Fibroblast of skin of scalp (primary cell): ENCODE measurements at regions not wholly inside any gene's neighbourhood (a gene's known extent, or its start where the extent isn't known, plus 50 kb on each side); places are given as distances from the start of the nearest gene placed in this dataset.

Experiments used
- DNase-seq: peaks from one replicate; pipeline ENCODE4 v3.0.0-alpha.2; 2013

DNA sequence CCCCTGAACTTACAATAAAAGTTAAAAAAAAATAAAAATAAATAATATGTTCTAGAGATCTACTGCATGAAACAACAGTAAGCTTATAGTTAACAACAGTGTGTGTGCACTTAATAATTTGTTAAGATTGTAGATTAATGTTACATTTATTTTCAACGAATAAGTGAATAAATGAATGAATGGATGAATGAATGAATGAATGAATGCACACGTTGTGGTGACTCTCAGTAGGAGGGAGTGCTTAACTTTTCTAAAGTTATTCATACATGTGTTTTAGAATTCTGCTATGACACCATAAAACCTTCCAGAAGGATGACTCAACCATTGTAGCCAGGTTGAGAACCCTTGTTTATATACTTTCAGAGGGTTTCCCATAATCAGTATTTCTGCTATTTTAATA is 1269.4 kb upstream of the CDH6 start:
- no peak for DNase-seq

DNA sequence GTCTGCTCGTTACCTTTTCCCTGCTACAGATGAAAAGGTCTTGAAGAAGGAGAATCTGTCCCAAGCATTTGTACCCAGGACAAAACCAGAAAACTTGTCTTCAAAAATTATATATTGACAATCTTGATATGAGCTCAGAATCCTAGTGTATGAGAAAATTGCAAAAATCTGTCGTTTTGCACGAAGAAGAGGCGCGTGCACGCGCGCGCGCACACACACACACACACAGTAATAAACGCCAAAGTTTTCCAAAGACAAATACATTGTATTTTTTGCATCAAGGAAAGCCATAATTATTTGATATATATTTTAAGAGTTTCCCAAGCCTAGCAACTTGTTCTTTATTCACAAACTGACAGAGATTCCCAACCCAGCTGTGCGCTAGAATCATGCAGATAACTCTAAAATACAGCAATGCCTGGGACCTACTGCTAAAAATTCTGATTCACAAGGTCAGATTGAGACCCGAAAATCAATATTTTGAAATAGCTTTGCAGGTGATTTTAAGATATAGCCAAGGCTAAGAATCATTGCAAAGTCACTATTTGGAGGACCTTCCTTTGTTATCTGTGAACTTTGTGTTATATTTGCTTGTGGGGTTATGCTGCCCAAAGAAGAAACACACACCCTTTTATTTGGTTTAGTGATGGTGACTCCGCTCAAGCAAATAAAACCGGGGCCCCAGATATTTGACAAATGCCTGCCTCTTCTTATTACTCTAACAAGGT is 1287.7 kb upstream of the CDH6 start:
- DNase-seq, result no peak

DNA sequence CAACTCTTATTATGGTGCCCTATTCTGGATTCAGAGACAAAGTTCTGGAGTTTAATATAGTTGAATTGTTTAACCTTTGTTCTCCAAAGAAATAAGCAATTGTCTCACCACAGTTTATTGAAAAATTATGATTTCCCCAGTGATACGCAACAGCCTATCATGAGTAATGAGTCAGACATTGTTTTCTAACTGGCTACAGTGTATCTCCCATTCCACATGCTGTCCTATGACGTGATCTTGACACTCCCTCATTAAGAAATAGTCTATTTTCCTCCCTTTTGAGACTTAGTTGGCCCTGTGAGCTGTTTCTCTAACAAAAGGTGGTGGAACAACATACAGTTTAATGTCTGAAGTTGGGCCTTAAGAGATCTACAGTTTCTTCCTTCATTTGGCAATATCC is 1290.6 kb upstream of the CDH6 start:
- no peak for DNase-seq

DNA sequence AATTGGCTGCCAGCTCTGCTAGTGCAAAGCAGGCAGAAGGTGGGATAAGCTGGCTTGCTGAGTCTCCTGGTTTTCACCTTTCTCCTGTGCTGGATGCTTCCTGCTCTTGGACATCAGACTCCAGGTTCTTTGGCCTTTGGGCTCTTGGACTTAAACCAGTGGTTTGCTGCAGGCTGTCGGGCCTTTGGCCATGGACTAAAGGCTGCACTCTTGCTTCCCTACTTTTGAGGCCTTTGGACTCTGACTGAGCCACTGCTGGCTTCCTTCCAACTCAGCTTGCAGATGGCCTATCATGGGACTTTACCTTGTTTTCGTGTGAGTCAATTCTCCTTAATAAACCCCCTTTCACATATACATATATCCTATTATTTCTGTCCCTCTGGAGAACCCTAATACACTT is 1293.9 kb upstream of the CDH6 start:
- no peak for DNase-seq

DNA sequence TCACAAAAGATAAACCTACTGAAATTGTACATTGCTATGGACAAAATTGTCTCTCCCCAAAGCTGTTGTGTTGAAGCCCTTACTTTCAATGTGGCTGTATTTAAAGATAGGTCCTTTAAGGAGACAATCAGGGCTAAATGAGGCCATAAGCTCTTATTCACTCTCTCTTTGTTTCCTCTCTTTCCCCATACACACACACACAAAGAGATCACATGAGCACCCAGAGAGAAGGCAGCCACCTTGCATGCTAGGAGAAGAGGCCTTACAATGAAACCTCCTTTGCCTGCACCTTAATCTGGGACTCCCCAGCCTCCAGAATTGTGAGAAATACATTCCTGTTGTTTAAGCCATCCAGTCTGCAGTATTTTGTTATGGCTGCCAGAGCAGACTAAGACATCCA is 1295.6 kb upstream of the CDH6 start:
- DNase-seq, result no peak

DNA sequence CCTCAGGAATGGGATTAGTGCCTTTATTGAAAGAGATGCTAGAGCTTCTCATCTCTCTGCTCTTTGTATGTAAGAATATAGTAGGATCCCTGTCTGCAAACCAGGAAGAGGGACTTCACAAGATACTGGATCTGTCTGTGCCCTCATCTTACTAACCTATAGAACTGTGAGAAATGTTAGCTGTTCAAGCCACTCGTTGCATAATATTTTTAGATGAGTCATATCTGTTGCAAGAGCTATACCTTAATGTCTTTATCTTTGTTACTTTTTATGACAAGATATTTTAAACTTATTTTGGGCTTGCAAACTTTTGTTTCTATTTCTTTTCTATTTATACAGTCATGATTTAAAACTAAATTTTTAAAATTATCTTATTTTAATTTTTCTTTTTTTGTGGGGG is 1296.8 kb upstream of the CDH6 start:
- DNase-seq, result no peak

- no peak for DNase-seq
Measured at GRCh38 chr5:29894668-29895067, 1298.8 kb upstream of the CDH6 start.

DNA sequence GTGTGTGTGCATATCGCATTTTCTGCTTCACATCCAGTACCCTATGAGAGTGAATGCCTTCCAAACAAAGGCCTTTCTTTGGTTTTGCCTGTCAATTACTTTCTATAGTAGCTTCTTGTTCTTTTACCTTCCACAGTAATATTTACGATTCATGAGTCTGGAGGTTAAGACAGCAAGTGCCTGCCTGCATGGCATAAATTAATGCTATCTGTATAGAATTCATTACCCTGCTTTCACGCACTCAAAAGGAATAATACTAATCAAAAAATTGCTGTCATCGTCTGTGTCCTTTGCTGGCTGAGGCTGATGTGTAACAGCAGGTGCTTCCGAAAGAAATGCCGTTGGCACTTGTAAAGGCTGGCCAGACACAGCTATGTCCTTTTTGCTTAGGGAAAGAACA is 1304.4 kb upstream of the CDH6 start:
- no peak for DNase-seq

DNA sequence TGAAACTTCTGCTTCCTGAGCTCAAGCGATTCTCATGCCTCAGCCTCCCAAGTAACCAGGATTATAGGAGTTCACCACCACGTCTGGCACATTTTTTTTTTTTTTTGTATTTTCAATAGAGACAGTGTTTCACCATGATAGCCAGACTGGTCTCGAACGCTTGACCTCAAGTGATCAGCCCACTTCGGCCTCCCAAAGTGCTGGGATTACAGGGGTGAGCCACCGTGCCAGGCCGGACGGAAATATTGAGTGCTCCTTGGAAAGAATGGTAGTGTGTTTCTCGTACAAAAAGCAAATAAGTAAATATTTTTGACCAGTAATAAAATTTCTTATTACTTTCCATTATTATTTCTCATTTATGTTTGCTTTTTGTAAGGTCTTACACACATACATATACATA is 1307.9 kb upstream of the CDH6 start:
- no peak for DNase-seq

GRCh38 chr5:29882036-29882435 is 1311.5 kb upstream of the CDH6 start:
- DNase-seq, result no peak

DNA sequence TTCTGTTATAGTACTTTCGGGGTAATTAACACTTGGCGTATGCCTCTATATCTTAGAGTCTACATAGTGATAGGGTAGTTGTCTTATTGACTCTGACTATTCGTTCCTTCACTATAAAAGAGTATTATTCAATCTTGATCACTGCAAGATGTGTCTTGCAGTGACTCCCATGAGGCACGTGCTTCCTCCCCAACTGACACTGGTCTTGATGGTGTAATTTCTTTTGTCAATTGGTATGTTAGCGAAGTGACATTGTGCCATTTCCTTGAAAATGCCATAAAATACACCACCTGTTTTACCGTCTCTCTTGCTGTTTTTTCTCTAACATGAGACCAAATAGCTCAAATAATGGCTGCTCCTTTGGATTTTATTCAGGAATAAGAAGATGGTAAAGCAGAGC is 1314.1 kb upstream of the CDH6 start:
- no peak for DNase-seq

GRCh38 chr5:29878599-29878998 is 1314.9 kb upstream of the CDH6 start:
- DNase-seq, result no peak

- DNase-seq, result no peak
Measured at GRCh38 chr5:29867155-29867554, 1326.3 kb upstream of the CDH6 start.

- DNase-seq, result no peak
Measured at GRCh38 chr5:29853711-29854220, 1339.7 kb upstream of the CDH6 start.

DNA sequence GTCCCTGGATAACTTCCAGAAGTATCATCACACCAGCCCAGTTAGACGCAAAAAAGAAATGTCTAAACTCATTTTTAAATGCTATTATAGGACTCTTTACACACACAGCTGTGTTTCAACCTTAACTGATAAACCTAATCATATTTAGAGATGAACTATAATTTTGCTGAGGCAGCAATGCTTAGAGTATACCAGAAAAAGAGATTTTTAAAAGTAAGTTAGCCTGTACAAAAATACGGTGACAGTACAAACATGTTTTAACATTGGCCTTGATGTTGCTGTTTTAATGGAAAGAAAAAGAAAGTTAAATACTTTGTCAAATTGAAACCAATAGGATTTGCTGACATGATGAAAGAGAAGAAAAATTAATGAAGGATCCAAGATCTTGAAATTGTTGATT is 1341.2 kb upstream of the CDH6 start:
- no peak for DNase-seq

DNA sequence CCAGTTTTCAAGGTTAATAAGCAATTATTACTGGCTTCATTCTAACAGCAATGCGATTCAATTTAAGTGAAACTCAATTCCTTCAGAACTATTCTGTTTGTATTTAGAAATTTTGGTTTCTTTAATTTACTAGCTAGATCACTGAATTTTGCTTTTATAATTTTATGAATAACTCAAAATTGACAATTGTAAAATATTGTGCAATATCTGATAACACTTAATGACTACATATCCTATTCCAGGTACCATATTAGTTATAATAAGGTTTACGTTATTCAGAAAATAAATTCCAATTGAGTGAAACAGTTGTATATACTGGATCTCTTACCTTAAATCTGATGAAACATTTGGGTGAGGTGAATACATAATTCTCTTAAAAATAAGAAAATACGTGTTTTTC is 1348.3 kb upstream of the CDH6 start:
- DNase-seq, result no peak

- DNase-seq, result no peak
Measured at GRCh38 chr5:29833394-29833793, 1360.1 kb upstream of the CDH6 start.

DNA sequence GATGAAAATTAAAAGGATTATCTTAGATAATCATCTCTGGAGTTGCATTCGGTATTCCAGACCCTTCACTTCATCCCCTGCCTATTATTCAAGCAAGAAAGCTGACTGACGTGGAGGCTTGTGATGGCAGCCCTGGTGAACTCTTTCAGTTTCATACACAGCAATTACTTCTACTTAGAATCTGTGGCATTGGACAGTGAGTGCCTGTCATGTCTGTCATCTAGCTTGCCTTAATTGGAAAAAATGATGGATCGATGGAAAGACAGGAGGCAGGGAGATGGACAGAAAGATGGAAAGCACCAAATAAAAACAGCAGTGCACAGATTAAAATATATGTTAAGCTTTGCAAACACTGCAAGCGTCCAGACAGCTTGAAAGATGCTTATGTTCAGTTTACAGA is 1371.0 kb upstream of the CDH6 start:
- DNase-seq, result no peak

GRCh38 chr5:29811914-29812679 is 1381.4 kb upstream of the CDH6 start:
- no peak for DNase-seq

DNA sequence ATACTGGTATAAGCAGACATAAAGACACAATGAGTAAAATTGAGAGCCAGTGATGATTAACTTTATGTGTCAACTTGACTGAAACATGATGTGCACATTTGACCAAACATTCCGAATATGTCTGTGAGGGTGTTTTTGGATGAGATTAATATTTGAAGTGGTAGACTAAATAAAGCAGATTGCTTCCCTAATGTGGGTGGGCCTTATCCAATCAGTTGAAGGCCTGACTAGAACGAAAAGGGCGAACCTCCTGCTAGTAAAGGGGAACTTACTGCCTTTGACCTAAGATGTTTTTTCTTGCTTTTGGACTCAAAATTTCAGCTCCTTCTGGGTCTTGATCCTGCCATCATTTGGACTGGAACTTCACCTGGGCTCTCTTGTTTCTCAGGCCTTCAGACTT is 1387.7 kb upstream of the CDH6 start:
- DNase-seq, result no peak

DNA sequence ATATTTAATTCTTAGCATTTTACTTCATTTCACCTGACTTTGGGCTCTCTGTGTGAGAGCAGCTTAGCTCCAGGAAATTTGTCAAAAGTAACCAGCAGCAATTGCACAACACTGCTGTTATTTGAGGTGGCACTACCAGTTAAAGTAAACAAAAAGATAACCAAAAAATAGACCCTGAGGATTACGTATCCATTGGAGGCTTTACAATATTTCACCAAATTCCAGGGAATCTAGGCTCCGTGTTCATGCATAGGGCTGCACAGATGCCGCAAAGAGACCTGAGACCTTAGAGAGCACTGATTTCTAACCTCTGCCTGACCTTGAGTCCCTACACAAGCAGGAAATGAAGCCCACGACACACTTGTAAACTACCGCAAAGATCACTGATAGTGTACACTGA is 1392.7 kb upstream of the CDH6 start:
- DNase-seq, result no peak

- no peak for DNase-seq
Measured at GRCh38 chr5:29796013-29796412, 1397.5 kb upstream of the CDH6 start.

DNA sequence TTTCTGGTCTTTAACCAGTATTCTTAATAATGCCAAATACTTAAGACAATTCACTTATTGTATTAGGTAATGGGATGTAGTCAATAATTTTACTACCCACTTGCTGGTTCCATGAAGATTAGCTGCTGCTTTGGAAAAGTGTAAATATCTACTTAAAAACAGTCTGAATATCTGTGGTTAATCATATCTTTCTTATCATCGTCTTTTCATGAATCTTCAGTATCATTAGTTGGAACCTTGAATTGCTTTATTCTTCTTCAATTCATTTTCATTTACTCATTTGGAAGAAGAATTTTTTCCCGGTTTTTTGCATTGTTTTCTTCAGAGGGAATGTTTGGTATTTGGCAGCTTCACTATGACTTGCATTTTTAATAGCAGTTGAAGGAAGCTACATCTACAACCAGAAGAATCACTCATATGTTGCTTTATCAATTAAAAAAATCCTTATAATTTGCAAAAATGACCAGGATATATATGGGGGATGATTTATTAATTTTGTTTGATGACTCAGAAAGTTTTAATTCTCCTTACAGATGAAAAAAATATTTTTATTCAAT is 1398.3 kb upstream of the CDH6 start:
- no peak for DNase-seq
